ENCODE measurements at regions not wholly inside any gene's neighbourhood (a gene's known extent, or its start where the extent isn't known, plus 50 kb on each side); places are given as distances from the start of the nearest gene placed in this dataset.

GRCh38 chr5:145697251-145697990 lies 137.7 kb downstream of the PRELID2 start:
- no peaks in the 10 kb centered on the region for H3K27me3 ChIP-seq
- no peaks in the 10 kb centered on the region for H3K36me3 ChIP-seq
- no peak overlapping the region for H3K27ac ChIP-seq
- peaks cover 0 to 4% of the 10 kb centered on the region in 2 donors for H3K4me1 ChIP-seq
- TF ChIP-seq, protein P1, sequence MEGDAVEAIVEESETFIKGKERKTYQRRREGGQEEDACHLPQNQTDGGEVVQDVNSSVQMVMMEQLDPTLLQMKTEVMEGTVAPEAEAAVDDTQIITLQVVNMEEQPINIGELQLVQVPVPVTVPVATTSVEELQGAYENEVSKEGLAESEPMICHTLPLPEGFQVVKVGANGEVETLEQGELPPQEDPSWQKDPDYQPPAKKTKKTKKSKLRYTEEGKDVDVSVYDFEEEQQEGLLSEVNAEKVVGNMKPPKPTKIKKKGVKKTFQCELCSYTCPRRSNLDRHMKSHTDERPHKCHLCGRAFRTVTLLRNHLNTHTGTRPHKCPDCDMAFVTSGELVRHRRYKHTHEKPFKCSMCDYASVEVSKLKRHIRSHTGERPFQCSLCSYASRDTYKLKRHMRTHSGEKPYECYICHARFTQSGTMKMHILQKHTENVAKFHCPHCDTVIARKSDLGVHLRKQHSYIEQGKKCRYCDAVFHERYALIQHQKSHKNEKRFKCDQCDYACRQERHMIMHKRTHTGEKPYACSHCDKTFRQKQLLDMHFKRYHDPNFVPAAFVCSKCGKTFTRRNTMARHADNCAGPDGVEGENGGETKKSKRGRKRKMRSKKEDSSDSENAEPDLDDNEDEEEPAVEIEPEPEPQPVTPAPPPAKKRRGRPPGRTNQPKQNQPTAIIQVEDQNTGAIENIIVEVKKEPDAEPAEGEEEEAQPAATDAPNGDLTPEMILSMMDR (IDR thresholded peaks at IDR 0.05) = peak; percentile 27 to 44
- intact Hi-C loops (cut with DNase I) = loop anchor here in 1 of 2 donors (10.0 kb wide), 1 partner anchor 127 kb away; no protein-coding TSS in a partner anchor
- no peak overlapping the region for H3K4me3 ChIP-seq
- DNase-seq (no peak), ATAC-seq (peak; percentile 72)
- H3K9me3 ChIP-seq = no peaks in the 10 kb centered on the region

- ATAC-seq (peak; percentile 75), DNase-seq (no peak)
- H3K4me3 ChIP-seq = no peak overlapping the region
- TF ChIP-seq, protein P1 (IDR thresholded peaks at IDR 0.05) = no peak
- intact Hi-C loops (cut with DNase I) = no loop called here
- no peaks in the 10 kb centered on the region for H3K4me1 ChIP-seq
- no peaks in the 10 kb centered on the region for H3K36me3 ChIP-seq
- no peaks in the 10 kb centered on the region for H3K9me3 ChIP-seq
- no peaks in the 10 kb centered on the region for H3K27me3 ChIP-seq
- H3K27ac ChIP-seq = no peak overlapping the region
Measured at GRCh38 chr5:145689235-145689634, 145.9 kb downstream of the PRELID2 start.

DNA sequence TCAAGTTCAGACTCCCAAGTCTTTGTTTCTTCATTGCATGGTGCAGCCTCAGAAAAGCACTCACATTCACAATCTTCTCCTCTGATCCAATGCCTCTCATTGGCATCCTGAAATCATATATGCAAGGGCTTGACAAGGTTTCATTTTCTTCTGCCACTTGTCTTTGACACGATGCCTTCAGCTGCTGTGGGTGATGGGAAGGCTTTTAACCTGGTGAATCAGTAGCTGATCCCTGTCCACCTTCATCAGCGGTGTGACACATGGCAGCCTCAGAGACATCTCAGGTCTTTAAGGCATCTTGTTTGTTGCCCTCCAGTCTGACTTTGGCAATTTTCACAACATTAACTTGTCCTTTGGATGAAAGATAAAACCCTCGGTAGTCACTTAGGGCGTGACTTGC lies 147.2 kb downstream of the PRELID2 start:
- no peaks in the 10 kb centered on the region for H3K9me3 ChIP-seq
- TF ChIP-seq, protein P1 (IDR thresholded peaks at IDR 0.05) = no peak
- H3K4me1 ChIP-seq = no peaks in the 10 kb centered on the region
- no peak for ATAC-seq
- H3K27ac ChIP-seq = no peak overlapping the region
- H3K36me3 ChIP-seq = no peaks in the 10 kb centered on the region
- no peak for DNase-seq
- no peaks in the 10 kb centered on the region for H3K27me3 ChIP-seq
- intact Hi-C loops (cut with DNase I) = no loop called here
- no peak overlapping the region for H3K4me3 ChIP-seq

DNA sequence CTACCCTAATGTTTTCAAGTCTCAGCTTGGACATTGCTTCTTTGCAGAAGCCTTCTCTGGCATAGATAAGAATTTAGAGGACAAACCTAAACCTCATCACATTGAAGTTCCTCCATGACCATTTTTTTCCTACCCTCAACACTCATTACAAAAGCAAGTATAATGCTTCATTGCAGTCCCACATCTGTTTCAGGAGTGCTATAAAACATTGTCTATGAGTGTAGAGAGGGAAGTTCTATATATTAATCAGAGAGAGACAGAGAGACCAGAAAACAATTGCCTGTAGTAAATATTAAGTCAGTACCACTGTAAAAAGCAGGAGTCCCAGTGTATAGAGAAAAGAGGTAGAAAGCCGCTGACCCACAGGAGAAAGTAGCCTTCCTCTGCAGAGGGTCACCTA lies 149.7 kb downstream of the PRELID2 start:
- no peak overlapping the region for H3K27ac ChIP-seq
- H3K4me1 ChIP-seq = no peaks in the 10 kb centered on the region
- no peaks in the 10 kb centered on the region for H3K9me3 ChIP-seq
- DNase-seq = no peak
- ATAC-seq = no peak
- TF ChIP-seq, protein P1 (IDR thresholded peaks at IDR 0.05) = no peak
- intact Hi-C loops (cut with DNase I) = no loop called here
- no peak overlapping the region for H3K4me3 ChIP-seq
- no peaks in the 10 kb centered on the region for H3K36me3 ChIP-seq
- no peaks in the 10 kb centered on the region for H3K27me3 ChIP-seq

- ATAC-seq = no peak
- no peaks in the 10 kb centered on the region for H3K4me1 ChIP-seq
- no peak overlapping the region for H3K27ac ChIP-seq
- intact Hi-C loops (cut with DNase I) = no loop called here
- TF ChIP-seq, protein P1 (IDR thresholded peaks at IDR 0.05) = no peak
- H3K4me3 ChIP-seq = no peak overlapping the region
- H3K9me3 ChIP-seq = no peaks in the 10 kb centered on the region
- no peak for DNase-seq
- no peaks in the 10 kb centered on the region for H3K36me3 ChIP-seq
- no peaks in the 10 kb centered on the region for H3K27me3 ChIP-seq
Measured at GRCh38 chr5:145683431-145683830, 151.7 kb downstream of the PRELID2 start.

All from left lung (tissue), 4 donors.